Glutamatergic neuron (in vitro differentiated cells): ENCODE measurements at regions not wholly inside any gene's neighbourhood (a gene's known extent, or its start where the extent isn't known, plus 50 kb on each side); places are given as distances from the start of the nearest gene placed in this dataset.

Experiments used
- DNase-seq: peaks from one replicate; pipeline ENCODE4 v3.0.0; 2022
- H3K27ac Mint-ChIP-seq: one replicate; pipeline ENCODE4 v1.8.0; 2020; ENCODE audit warnings: mild to moderate bottlenecking, mixed read lengths, inconsistent platforms; ENCODE audit not compliant: unreplicated experiment
- H3K27me3 Mint-ChIP-seq: one replicate; pipeline ENCODE4 v1.8.0; 2020; ENCODE audit warnings: mild to moderate bottlenecking, moderate library complexity, mixed read lengths, inconsistent platforms; ENCODE audit not compliant: unreplicated experiment
- H3K36me3 Mint-ChIP-seq: one replicate; pipeline ENCODE4 v1.8.0; 2020; ENCODE audit warnings: mild to moderate bottlenecking, mixed read lengths, inconsistent platforms; ENCODE audit not compliant: unreplicated experiment
- H3K4me1 Mint-ChIP-seq: one replicate; pipeline ENCODE4 v1.8.0; 2020; ENCODE audit warnings: mild to moderate bottlenecking, low read depth, mixed read lengths, inconsistent platforms; ENCODE audit not compliant: unreplicated experiment
- H3K4me3 Mint-ChIP-seq: one replicate; pipeline ENCODE4 v1.8.0; 2020; ENCODE audit warnings: mild to moderate bottlenecking, mixed read lengths, inconsistent platforms; ENCODE audit not compliant: unreplicated experiment
- H3K9me3 Mint-ChIP-seq: one replicate; pipeline ENCODE4 v1.8.0; 2020; ENCODE audit warnings: mild to moderate bottlenecking, moderate library complexity, mixed read lengths, inconsistent platforms; ENCODE audit not compliant: unreplicated experiment
- CTCF ChIP-seq: fragments of 200-600 bp; sonication (generic); IDR thresholded peaks from one replicate; pipeline ENCODE4 v1.5.0; 2021; ENCODE audit not compliant: partially characterized antibody, unreplicated experiment

DNA sequence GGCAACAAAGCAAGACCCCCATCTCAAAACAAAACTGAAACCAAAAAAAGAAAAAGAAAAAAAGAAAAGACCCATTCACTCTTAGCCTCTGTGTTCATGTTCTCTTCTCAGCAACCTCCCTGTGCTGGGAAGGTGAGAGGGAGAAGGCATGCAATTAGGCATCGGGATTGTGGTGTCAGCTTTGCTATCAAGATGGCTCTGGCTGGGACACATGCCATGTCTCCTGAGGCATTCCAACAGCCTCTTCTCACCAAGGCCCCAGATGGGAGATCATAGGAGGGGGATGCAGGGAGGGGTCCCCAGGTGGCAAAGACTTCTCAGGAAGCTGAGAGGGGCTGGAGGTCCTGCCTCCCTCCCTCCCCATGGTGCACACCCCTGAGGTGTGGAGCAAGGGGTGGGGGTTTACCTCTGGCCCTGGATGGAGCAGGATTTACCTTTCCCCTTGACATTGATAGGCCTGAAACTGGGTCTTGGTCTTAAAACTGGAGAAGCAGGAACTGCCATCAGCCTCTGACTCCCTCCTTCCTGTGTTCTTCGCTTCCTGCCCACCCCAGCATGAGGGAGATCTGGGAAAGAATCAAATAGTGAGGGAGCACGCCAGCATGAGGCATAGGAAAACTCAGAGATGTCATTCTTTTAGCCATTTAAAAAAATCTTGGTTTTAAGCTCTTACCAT, 96.2 kb upstream of the DUSP5 start:
- DNase-seq = no peak

GRCh38 chr10:110402077-110402416, 95.7 kb upstream of the DUSP5 start:
- no peaks in the 10 kb centered on the region for H3K9me3 Mint-ChIP-seq
- H3K4me3 Mint-ChIP-seq = no peak overlapping the region
- no peak overlapping the region for H3K27ac Mint-ChIP-seq
- no peak for DNase-seq
- H3K4me1 Mint-ChIP-seq = peaks cover 3% of the 10 kb centered on the region
- no peak for TF ChIP-seq CTCF
- H3K27me3 Mint-ChIP-seq = peaks cover 3% of the 10 kb centered on the region
- peaks cover 6% of the 10 kb centered on the region for H3K36me3 Mint-ChIP-seq

More for the DNA sequence above, 96.2 kb upstream of the DUSP5 start:
- Mint-ChIP-seq H3K9me3 (no peaks in the 10 kb centered on the region), H3K4me3 (no peak overlapping the region), H3K36me3 (peaks cover 6% of the 10 kb centered on the region), H3K27me3 (peaks cover 3% of the 10 kb centered on the region), H3K27ac (no peak overlapping the region), H3K4me1 (peaks cover 3% of the 10 kb centered on the region)
- TF ChIP-seq CTCF = no peak

DNA sequence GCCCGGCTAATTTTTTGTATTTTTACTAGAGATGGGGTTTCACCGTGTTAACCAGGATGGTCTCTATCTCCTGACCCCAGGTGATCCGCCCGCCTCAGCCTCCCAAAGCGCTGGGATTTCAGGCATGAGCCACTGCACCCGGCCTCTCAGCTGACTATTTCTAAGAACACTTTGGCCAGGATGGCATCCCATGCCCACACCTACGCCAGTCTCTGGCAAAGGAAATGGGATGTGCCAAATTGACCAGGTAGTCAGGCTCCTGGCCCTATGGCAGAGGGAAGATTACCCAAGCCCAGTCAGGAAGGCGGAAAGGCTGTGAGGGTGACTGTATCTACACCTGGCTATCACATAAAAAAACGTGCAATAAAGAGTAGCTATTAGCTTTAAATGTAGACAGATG, 94.1 kb upstream of the DUSP5 start:
- Mint-ChIP-seq H3K4me3 (no peak overlapping the region), H3K27me3 (peaks cover 3% of the 10 kb centered on the region), H3K4me1 (peaks cover 5% of the 10 kb centered on the region), H3K36me3 (peaks cover 6% of the 10 kb centered on the region), H3K27ac (no peak overlapping the region), H3K9me3 (no peaks in the 10 kb centered on the region)
- no peak for DNase-seq
- TF ChIP-seq CTCF = no peak

DNA sequence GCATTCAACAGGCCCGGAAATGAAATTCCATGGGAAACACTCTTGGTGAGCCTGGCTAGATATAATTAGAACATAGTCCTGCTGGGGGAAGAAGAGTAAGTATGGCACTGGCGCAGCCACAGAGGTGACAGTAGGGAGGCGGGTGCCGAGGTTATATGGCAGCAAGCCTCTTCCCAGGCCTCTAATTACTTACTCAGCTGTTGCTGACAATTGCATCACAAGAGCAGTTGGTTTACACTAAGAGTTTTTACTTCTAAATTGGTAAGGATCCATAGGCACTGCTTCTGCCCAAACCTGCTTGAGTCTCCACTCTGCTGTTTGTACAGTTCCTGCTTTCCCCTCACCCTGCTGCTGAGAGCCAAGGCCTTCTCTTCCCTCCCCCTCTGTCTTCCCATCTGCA, 93.3 kb upstream of the DUSP5 start:
- H3K27me3 Mint-ChIP-seq = peaks cover 3% of the 10 kb centered on the region
- peaks cover 8% of the 10 kb centered on the region for H3K4me1 Mint-ChIP-seq
- DNase-seq = no peak
- peaks cover 6% of the 10 kb centered on the region for H3K36me3 Mint-ChIP-seq
- TF ChIP-seq CTCF = no peak
- no peak overlapping the region for H3K4me3 Mint-ChIP-seq
- peaks cover 5% of the 10 kb centered on the region for H3K9me3 Mint-ChIP-seq
- H3K27ac Mint-ChIP-seq = no peak overlapping the region

DNA sequence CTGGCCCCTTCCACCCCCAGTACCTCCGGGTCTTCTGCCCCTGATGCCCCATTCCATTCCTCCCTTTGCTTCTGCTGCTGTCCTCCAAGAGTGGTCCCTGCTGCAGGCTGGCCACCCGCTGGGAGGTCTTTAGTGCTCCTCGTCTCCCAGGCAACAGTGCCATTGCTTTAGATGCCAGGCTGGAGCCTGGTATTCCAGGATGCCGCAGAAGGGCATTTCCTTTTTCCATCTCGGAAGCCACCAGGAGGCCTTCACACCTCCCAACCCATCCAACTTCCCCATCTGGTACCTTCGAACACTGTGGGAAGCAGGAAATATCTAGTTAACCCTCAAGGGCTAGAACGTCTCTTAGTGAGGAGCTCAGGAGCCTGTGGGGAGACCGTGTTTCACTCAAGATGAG, 92.9 kb upstream of the DUSP5 start:
- DNase-seq = no peak
- no peak overlapping the region for H3K27ac Mint-ChIP-seq

More for the DNA sequence above, 92.9 kb upstream of the DUSP5 start:
- H3K4me1 Mint-ChIP-seq = peaks cover 8% of the 10 kb centered on the region
- peaks cover 5% of the 10 kb centered on the region for H3K9me3 Mint-ChIP-seq
- H3K36me3 Mint-ChIP-seq = peaks cover 6% of the 10 kb centered on the region
- H3K4me3 Mint-ChIP-seq = no peak overlapping the region
- peaks cover 5% of the 10 kb centered on the region for H3K27me3 Mint-ChIP-seq
- no peak for TF ChIP-seq CTCF
